ENCODE measurements at regions not wholly inside any gene's neighbourhood (a gene's known extent, or its start where the extent isn't known, plus 50 kb on each side); places are given as distances from the start of the nearest gene placed in this dataset.

- H3K4me3 ChIP-seq (ENCODE audit: low read length), result no peak overlapping the region
- no peaks in the 10 kb centered on the region for H3K36me3 ChIP-seq (ENCODE audit: low read depth, low read length)
- H3K27ac ChIP-seq (ENCODE audit: low read length), result no peak overlapping the region
- TF ChIP-seq EZH2 (IDR thresholded peaks at IDR 0.05; ENCODE audit: low read length, unreplicated experiment) (no peak), EZH2phosphoT487 (IDR thresholded peaks at IDR 0.05; ENCODE audit: borderline replicate concordance, low read length) (no peak), CTCF (conservative IDR thresholded peaks at IDR 0.05; ENCODE audit: low read depth, low read length) (no peak)
- H4K20me1 ChIP-seq (ENCODE audit: low read length), result no peaks in the 10 kb centered on the region
- no peaks in the 10 kb centered on the region for H3K27me3 ChIP-seq (ENCODE audit: low read length)
- H3K9me3 ChIP-seq (ENCODE audit: low read length), result no peaks in the 10 kb centered on the region
- ATAC-seq (no peak; the same call in 1 of the 2 replicates), DNase-seq (no peak)
- H3K9ac ChIP-seq (ENCODE audit: low read length), result no peak overlapping the region
- POLR2A ChIA-PET (ENCODE audit: unreplicated experiment), result no interaction called here
- no peaks in the 10 kb centered on the region for H3K9me2 ChIP-seq (replicated peaks; ENCODE audit: low read length)
- peaks cover 11% of the 10 kb centered on the region for H3K4me1 ChIP-seq (ENCODE audit: insufficient read depth, low read length)
- no peak overlapping the region for H2AFZ ChIP-seq (ENCODE audit: low read length)
- CTCF ChIA-PET, result no interaction called here
- intact Hi-C loops (cut with micrococcal nuclease), result no loop called here
- H3K79me2 ChIP-seq (ENCODE audit: low read length), result no peaks in the 10 kb centered on the region
- H3K4me2 ChIP-seq (ENCODE audit: low read length), result no peak overlapping the region
- no TSS peak for BruUV-seq (replicated peaks)
- H3F3A ChIP-seq (ENCODE audit: low read length, unreplicated experiment), result no peaks in the 10 kb centered on the region
These were observed 51.3 kb upstream of the FLI1 start for GRCh38 chr11:128642571-128642970.

GRCh38 chr11:128643661-128644317 lies 50.1 kb upstream of the FLI1 start:
- intact Hi-C loops (cut with micrococcal nuclease), result no loop called here
- peaks cover 11% of the 10 kb centered on the region for H3K4me1 ChIP-seq (ENCODE audit: insufficient read depth, low read length)
- CTCF ChIA-PET, result no interaction called here
- no peaks in the 10 kb centered on the region for H4K20me1 ChIP-seq (ENCODE audit: low read length)
- H3K9ac ChIP-seq (ENCODE audit: low read length), result no peak overlapping the region
- H3F3A ChIP-seq (ENCODE audit: low read length, unreplicated experiment), result no peaks in the 10 kb centered on the region
- TF ChIP-seq EZH2phosphoT487 (IDR thresholded peaks at IDR 0.05; ENCODE audit: borderline replicate concordance, low read length), result no peak
- no peak for TF ChIP-seq EZH2 (IDR thresholded peaks at IDR 0.05; ENCODE audit: low read length, unreplicated experiment)
- TF ChIP-seq CTCF (conservative IDR thresholded peaks at IDR 0.05; ENCODE audit: low read depth, low read length), result peak; percentile 36; the same call in 1 of the 2 replicates
- DNase-seq (no peak), ATAC-seq (peak; percentile 42; the same call in 1 of the 2 replicates)
- peak overlapping the region; percentile 1; the same call in 1 of the 2 replicates for H3K4me2 ChIP-seq (ENCODE audit: low read length)
- BruUV-seq (replicated peaks), result no TSS peak
- no peaks in the 10 kb centered on the region for H3K9me2 ChIP-seq (replicated peaks; ENCODE audit: low read length)
- POLR2A ChIA-PET (ENCODE audit: unreplicated experiment), result no interaction called here
- H3K27ac ChIP-seq (ENCODE audit: low read length), result no peak overlapping the region
- no peaks in the 10 kb centered on the region for H3K27me3 ChIP-seq (ENCODE audit: low read length)
- H3K36me3 ChIP-seq (ENCODE audit: low read depth, low read length), result no peaks in the 10 kb centered on the region
- no peak overlapping the region for H2AFZ ChIP-seq (ENCODE audit: low read length)
- no peaks in the 10 kb centered on the region for H3K9me3 ChIP-seq (ENCODE audit: low read length)
- no peaks in the 10 kb centered on the region for H3K79me2 ChIP-seq (ENCODE audit: low read length)
- H3K4me3 ChIP-seq (ENCODE audit: low read length), result no peak overlapping the region
